Loucy (cell line): ENCODE measurements at regions not wholly inside any gene's neighbourhood (a gene's known extent, or its start where the extent isn't known, plus 50 kb on each side); places are given as distances from the start of the nearest gene placed in this dataset.
"Not testable (repeated sequence)": the region's sequence is repeated elsewhere in the genome, so short reads cannot be mapped to it uniquely, and the experiment has no call there.

Experiments used
- H2AFZ ChIP-seq: fragments of 200-600 bp; sonication (generic); 2 replicates; pipeline ENCODE4 v1.6.0; 2016; ENCODE audit warnings: antibody characterized with exemption, mild to moderate bottlenecking, low read length, moderate library complexity
- H3F3A ChIP-seq: fragments of 200-600 bp; 2 replicates; pipeline ENCODE4 v1.6.0; 2016; ENCODE audit warnings: antibody characterized with exemption, low read depth, mild to moderate bottlenecking
- H3K27me3 ChIP-seq: fragments of 200-600 bp; sonication (generic); 2 replicates; pipeline ENCODE4 v1.6.1; 2014; ENCODE audit warnings: low read length, mild to moderate bottlenecking; ENCODE audit not compliant: insufficient read depth, poor library complexity, severe bottlenecking
- H3K36me3 ChIP-seq: fragments of 200-600 bp; sonication (generic); 2 replicates; pipeline ENCODE4 v1.6.1; 2016; ENCODE audit warnings: low read length; ENCODE audit not compliant: insufficient read depth
- H3K4me1 ChIP-seq: fragments of 200-600 bp; sonication (generic); 2 replicates; pipeline ENCODE4 v1.5.1; 2014; ENCODE audit warnings: low read length, mild to moderate bottlenecking; ENCODE audit not compliant: insufficient read depth, poor library complexity, severe bottlenecking
- H3K4me2 ChIP-seq: fragments of 200-600 bp; sonication (generic); 2 replicates; pipeline ENCODE4 v1.6.0; 2014; ENCODE audit warnings: antibody characterized with exemption, low read length, low read depth, mild to moderate bottlenecking; ENCODE audit not compliant: poor library complexity, severe bottlenecking
- H3K4me3 ChIP-seq: fragments of 200-600 bp; sonication (generic); 2 replicates; pipeline ENCODE4 v1.5.1; 2014; ENCODE audit warnings: low read length, mild to moderate bottlenecking, mixed read lengths; ENCODE audit not compliant: poor library complexity, severe bottlenecking
- H3K79me2 ChIP-seq: fragments of 200-600 bp; sonication (generic); 2 replicates; pipeline ENCODE4 v1.6.1; 2014; ENCODE audit warnings: low read length; ENCODE audit not compliant: insufficient read depth
- H3K9ac ChIP-seq: fragments of 200-600 bp; sonication (generic); 2 replicates; pipeline ENCODE4 v1.6.0; 2014; ENCODE audit warnings: mild to moderate bottlenecking, low read depth, low read length, moderate library complexity; ENCODE audit not compliant: poor library complexity, severe bottlenecking
- H3K9me2 ChIP-seq: fragments of 200-600 bp; sonication (generic); replicated peaks from 2 replicates; pipeline ENCODE4 v1.6.1; 2016; ENCODE audit warnings: low read depth, low read length, mixed read lengths
- H3K9me3 ChIP-seq: fragments of 200-600 bp; sonication (generic); 2 replicates; pipeline ENCODE4 v1.6.1; 2014; ENCODE audit warnings: mild to moderate bottlenecking, antibody characterized with exemption, low read length, low read depth; ENCODE audit not compliant: insufficient read depth
- H4K20me1 ChIP-seq: fragments of 200-600 bp; sonication (generic); 2 replicates; pipeline ENCODE4 v1.6.0; 2014; ENCODE audit warnings: antibody characterized with exemption, low read length, mild to moderate bottlenecking; ENCODE audit not compliant: insufficient read depth, poor library complexity, severe bottlenecking
- EZH2phosphoT487 ChIP-seq: fragments of 200-600 bp; IDR thresholded peaks from 2 replicates; pipeline ENCODE4 v1.6.1; 2018; ENCODE audit warnings: antibody characterized with exemption, mild to moderate bottlenecking, moderate library complexity, borderline replicate concordance
- TF ChIP-seq, protein P1 (sequence below): fragments of 200-600 bp; sonication (generic); conservative IDR thresholded peaks from 2 replicates; pipeline ENCODE4 v1.5.1; 2014; ENCODE audit warnings: mild to moderate bottlenecking, antibody characterized with exemption, low read length

DNA sequence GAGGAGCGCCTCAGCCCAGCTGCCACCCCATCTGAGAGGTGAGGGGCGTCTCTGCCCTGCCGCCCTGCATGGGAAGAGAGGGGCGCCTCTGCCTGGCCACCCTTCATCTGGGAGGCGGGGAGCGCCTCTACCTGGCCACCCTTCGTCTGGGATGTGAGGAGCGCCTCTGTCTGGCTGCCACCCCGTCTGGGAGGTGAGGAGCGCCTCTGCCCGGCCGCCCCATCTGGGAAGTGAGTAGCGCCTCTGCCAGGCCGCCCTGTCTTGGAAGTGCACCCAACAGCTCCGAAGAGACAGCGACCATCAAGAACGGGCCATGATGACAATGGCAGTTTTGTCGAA is 114.4 kb upstream of the CES5A start:
- no peaks in the 10 kb centered on the region for H3K27me3 ChIP-seq
- H3K9ac ChIP-seq = no peak overlapping the region
- TF ChIP-seq, protein P1, sequence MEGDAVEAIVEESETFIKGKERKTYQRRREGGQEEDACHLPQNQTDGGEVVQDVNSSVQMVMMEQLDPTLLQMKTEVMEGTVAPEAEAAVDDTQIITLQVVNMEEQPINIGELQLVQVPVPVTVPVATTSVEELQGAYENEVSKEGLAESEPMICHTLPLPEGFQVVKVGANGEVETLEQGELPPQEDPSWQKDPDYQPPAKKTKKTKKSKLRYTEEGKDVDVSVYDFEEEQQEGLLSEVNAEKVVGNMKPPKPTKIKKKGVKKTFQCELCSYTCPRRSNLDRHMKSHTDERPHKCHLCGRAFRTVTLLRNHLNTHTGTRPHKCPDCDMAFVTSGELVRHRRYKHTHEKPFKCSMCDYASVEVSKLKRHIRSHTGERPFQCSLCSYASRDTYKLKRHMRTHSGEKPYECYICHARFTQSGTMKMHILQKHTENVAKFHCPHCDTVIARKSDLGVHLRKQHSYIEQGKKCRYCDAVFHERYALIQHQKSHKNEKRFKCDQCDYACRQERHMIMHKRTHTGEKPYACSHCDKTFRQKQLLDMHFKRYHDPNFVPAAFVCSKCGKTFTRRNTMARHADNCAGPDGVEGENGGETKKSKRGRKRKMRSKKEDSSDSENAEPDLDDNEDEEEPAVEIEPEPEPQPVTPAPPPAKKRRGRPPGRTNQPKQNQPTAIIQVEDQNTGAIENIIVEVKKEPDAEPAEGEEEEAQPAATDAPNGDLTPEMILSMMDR = no peak
- TF ChIP-seq EZH2phosphoT487 = no peak
- no peaks in the 10 kb centered on the region for H3K36me3 ChIP-seq
- no peak overlapping the region for H2AFZ ChIP-seq
- no peaks in the 10 kb centered on the region for H3K9me3 ChIP-seq
- H3F3A ChIP-seq = no peaks in the 10 kb centered on the region
- H3K4me1 ChIP-seq = no peaks in the 10 kb centered on the region
- no peaks in the 10 kb centered on the region for H4K20me1 ChIP-seq
- no peak overlapping the region for H3K4me3 ChIP-seq
- H3K79me2 ChIP-seq = no peaks in the 10 kb centered on the region
- no peak overlapping the region for H3K4me2 ChIP-seq
- H3K9me2 ChIP-seq = no peaks in the 10 kb centered on the region

- H3K4me1 ChIP-seq, H3K9me2 ChIP-seq, H3F3A ChIP-seq, H3K4me2 ChIP-seq, H3K9ac ChIP-seq, H3K36me3 ChIP-seq, H3K27me3 ChIP-seq, H3K9me3 ChIP-seq, H4K20me1 ChIP-seq, H2AFZ ChIP-seq, H3K79me2 ChIP-seq, H3K4me3 ChIP-seq: not testable (repeated sequence)
Observed at GRCh38 chr16:55988850-55989568, 113.8 kb upstream of the CES5A start.

DNA sequence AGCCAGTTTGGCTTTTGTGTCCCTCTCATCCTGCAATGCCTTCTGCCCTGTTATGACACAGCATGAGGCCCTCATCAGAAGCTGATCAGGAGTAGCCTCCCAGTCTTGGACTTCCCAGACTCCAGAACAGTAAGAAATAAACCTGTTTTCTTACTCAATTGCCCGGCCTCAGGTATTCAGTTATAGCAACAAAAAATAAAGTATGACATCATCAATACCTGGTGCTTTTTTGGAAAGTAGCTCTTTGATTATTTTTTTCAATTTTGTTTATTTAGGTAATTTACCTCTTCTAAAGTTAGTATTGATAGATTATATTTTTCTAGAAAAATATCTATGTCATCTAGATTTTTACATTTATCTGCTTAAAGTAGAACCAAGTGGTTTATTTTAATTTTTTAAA is 112.8 kb upstream of the CES5A start:
- Histone ChIP-seq H3K36me3 (no peaks in the 10 kb centered on the region), H4K20me1 (no peaks in the 10 kb centered on the region), H3K9me2 (no peaks in the 10 kb centered on the region), H2AFZ (no peak overlapping the region), H3K4me1 (no peaks in the 10 kb centered on the region), H3K27me3 (no peaks in the 10 kb centered on the region), H3K4me2 (no peak overlapping the region), H3K9me3 (no peaks in the 10 kb centered on the region), H3K79me2 (no peaks in the 10 kb centered on the region), H3K4me3 (no peak overlapping the region), H3K9ac (no peak overlapping the region), H3F3A (no peaks in the 10 kb centered on the region)
- TF ChIP-seq, protein P1 = no peak
- TF ChIP-seq EZH2phosphoT487 = no peak

DNA sequence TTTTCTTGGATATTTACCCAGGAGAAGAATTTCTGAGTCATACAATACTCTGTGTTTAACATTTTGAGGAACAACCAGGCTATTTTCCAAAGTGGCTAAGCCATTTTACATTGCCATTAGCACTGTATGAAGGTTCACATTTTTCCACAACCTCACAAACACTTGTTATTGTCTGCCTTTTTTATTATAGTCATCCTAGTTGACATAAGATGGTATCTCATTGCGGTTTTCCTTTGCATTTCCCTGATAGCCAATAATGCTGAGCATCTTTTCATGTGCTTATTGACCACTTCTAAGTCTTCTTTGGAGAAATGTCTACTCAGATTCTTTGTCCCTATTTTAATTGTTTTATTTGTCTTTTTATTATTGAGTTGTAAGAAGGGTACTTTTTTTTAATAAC is 107.4 kb upstream of the CES5A start:
- Histone ChIP-seq H3K9ac (no peak overlapping the region), H3K4me1 (no peaks in the 10 kb centered on the region), H3K4me2 (no peak overlapping the region), H3K9me3 (no peaks in the 10 kb centered on the region), H3K36me3 (no peaks in the 10 kb centered on the region), H3K79me2 (no peaks in the 10 kb centered on the region), H3F3A (no peaks in the 10 kb centered on the region), H2AFZ (no peak overlapping the region), H3K4me3 (no peak overlapping the region), H4K20me1 (no peaks in the 10 kb centered on the region), H3K9me2 (no peaks in the 10 kb centered on the region), H3K27me3 (no peaks in the 10 kb centered on the region)
- no peak for TF ChIP-seq EZH2phosphoT487
- TF ChIP-seq, protein P1 = no peak
